Endothelial cell (in vitro differentiated cells): ENCODE measurements at regions not wholly inside any gene's neighbourhood (a gene's known extent, or its start where the extent isn't known, plus 50 kb on each side); places are given as distances from the start of the nearest gene placed in this dataset.

Experiments
- DNase-seq: peaks from one replicate; pipeline ENCODE4 v3.0.0; 2021; ENCODE audit warnings: low spot score
- H3K27ac Mint-ChIP-seq: one replicate; pipeline ENCODE4 v1.8.0; 2021; ENCODE audit warnings: mixed read lengths, inconsistent platforms; ENCODE audit not compliant: unreplicated experiment
- H3K27me3 Mint-ChIP-seq: one replicate; pipeline ENCODE4 v1.8.0; 2021; ENCODE audit warnings: mild to moderate bottlenecking, moderate library complexity, mixed read lengths, inconsistent platforms; ENCODE audit not compliant: unreplicated experiment
- H3K36me3 Mint-ChIP-seq: one replicate; pipeline ENCODE4 v1.8.0; 2021; ENCODE audit warnings: mild to moderate bottlenecking, low read depth, mixed read lengths, inconsistent platforms; ENCODE audit not compliant: unreplicated experiment
- H3K4me1 Mint-ChIP-seq: one replicate; pipeline ENCODE4 v1.8.0; 2021; ENCODE audit warnings: mild to moderate bottlenecking, mixed read lengths, inconsistent platforms; ENCODE audit not compliant: unreplicated experiment
- H3K4me3 Mint-ChIP-seq: one replicate; pipeline ENCODE4 v1.8.0; 2021; ENCODE audit warnings: mild to moderate bottlenecking, mixed read lengths, inconsistent platforms; ENCODE audit not compliant: unreplicated experiment
- H3K9me3 Mint-ChIP-seq: one replicate; pipeline ENCODE4 v1.8.0; 2021; ENCODE audit warnings: mixed read lengths, inconsistent platforms; ENCODE audit not compliant: unreplicated experiment
- CTCF ChIP-seq: fragments of 200-600 bp; sonication (generic); IDR thresholded peaks from one replicate; pipeline ENCODE4 v1.5.0; 2021; ENCODE audit warnings: antibody characterized with exemption; ENCODE audit not compliant: unreplicated experiment

GRCh38 chr10:33067481-33067880 is 109.5 kb upstream of the ITGB1 start:
- no peaks in the 10 kb centered on the region for H3K4me1 Mint-ChIP-seq
- H3K36me3 Mint-ChIP-seq: peaks cover 4% of the 10 kb centered on the region
- TF ChIP-seq CTCF: no peak
- no peak overlapping the region for H3K4me3 Mint-ChIP-seq
- H3K27ac Mint-ChIP-seq: no peak overlapping the region
- H3K27me3 Mint-ChIP-seq: peaks cover 4% of the 10 kb centered on the region
- no peaks in the 10 kb centered on the region for H3K9me3 Mint-ChIP-seq
- DNase-seq: no peak

DNA sequence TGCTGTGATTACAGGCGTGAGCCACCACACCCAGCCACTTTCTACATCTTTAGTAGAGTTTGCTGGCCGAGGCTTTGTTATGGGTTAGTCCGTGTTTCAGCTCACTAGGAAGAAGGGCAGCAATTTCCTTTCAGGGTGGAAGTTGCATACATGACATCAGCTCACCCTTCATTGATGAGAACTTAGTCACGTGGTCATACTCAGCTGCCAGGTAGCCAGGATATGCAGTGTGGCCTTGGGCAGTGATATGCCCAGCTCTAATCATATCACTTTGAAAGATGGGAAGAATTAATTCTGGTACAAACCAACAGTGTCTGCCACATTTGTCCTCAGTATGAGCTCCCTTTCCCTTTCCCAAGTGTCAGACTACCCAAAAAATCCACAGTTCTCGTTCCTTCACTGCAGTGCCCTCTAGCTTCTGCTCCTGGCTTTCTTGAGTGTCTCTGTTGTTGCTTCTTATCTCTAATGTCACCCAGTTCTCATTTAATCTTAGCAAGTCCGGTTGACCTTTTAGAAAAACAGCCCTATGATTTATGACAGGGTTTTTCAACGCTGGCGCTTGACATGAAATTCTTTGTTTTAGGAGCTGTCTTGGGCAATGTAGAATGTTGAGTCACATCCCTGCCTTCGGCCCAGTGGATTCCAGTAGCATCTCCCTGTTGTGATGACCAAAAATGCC is 108.7 kb upstream of the ITGB1 start:
- Mint-ChIP-seq H3K4me1 (no peaks in the 10 kb centered on the region), H3K27ac (no peak overlapping the region), H3K36me3 (peaks cover 4% of the 10 kb centered on the region), H3K9me3 (no peaks in the 10 kb centered on the region), H3K27me3 (peaks cover 4% of the 10 kb centered on the region), H3K4me3 (no peak overlapping the region)
- no peak for TF ChIP-seq CTCF
- no peak for DNase-seq

- Mint-ChIP-seq H3K9me3 (no peaks in the 10 kb centered on the region), H3K27ac (no peak overlapping the region), H3K4me1 (no peaks in the 10 kb centered on the region), H3K36me3 (peaks cover 4% of the 10 kb centered on the region), H3K4me3 (no peak overlapping the region), H3K27me3 (peaks cover 4% of the 10 kb centered on the region)
- DNase-seq: no peak
- TF ChIP-seq CTCF: no peak
These were observed 107.1 kb upstream of the ITGB1 start for GRCh38 chr10:33065111-33065510.

DNA sequence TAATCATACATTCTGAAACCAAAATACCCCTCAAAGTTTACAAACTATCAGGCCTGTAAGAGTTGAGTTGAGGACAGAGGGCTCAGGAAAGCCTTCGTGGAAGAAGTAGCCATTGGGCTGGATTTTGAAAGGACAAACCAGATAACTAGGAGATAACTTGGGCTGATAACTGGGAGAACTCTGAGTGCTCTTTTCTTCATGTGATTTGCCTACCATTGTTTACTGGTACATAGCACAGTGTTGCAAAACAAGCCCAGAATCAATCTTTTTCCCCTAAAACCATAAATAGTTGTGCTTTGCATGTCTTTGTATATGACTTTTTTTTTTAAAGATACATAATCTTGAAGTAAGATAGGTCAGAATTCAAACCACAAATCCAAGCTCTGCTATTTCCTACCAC is 106.7 kb upstream of the ITGB1 start:
- TF ChIP-seq CTCF: no peak
- H3K27ac Mint-ChIP-seq: no peak overlapping the region
- H3K27me3 Mint-ChIP-seq: peaks cover 4% of the 10 kb centered on the region
- peaks cover 4% of the 10 kb centered on the region for H3K36me3 Mint-ChIP-seq
- no peaks in the 10 kb centered on the region for H3K9me3 Mint-ChIP-seq
- no peaks in the 10 kb centered on the region for H3K4me1 Mint-ChIP-seq
- DNase-seq: no peak
- no peak overlapping the region for H3K4me3 Mint-ChIP-seq

DNA sequence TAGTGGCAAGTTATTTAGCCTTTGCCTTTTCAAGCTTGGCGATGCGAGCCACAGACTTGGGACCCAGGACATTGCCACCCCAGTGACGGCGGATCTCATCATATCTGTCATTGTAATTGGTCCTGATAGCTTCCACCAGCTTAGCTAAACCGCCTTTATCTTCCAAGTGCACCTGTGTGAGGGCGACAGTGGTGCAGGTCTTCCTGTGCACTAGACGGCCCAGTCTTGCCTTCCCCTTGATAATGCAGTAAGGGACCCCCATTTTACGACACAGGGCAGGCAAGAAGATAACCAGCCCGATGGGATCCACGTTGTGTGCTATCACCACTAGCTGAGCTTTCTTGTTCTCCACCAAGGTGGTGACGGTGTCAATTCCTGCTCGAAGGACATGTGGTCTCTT is 99.6 kb upstream of the ITGB1 start:
- Mint-ChIP-seq H3K9me3 (no peaks in the 10 kb centered on the region), H3K27ac (no peak overlapping the region), H3K36me3 (no peaks in the 10 kb centered on the region), H3K27me3 (peaks cover 2% of the 10 kb centered on the region), H3K4me3 (no peak overlapping the region), H3K4me1 (peaks cover 9% of the 10 kb centered on the region)
- no peak for TF ChIP-seq CTCF
- no peak for DNase-seq
